H1 (cell line): ENCODE measurements at regions not wholly inside any gene's neighbourhood (a gene's known extent, or its start where the extent isn't known, plus 50 kb on each side); places are given as distances from the start of the nearest gene placed in this dataset.

Source experiments
- ASH2L ChIP-seq: fragments of 200-600, 300-600 bp; sonication (generic); IDR thresholded peaks from one replicate; pipeline ENCODE4 v1.7.1; 2017; ENCODE audit warnings: low read length
- EZH2 ChIP-seq: fragments of 200-600 bp; sonication (generic); IDR thresholded peaks from 2 replicates; pipeline ENCODE4 v1.7.1; 2012; ENCODE audit warnings: low read depth, mild to moderate bottlenecking, moderate library complexity, low read length, inconsistent platforms; ENCODE audit not compliant: severe bottlenecking

DNA sequence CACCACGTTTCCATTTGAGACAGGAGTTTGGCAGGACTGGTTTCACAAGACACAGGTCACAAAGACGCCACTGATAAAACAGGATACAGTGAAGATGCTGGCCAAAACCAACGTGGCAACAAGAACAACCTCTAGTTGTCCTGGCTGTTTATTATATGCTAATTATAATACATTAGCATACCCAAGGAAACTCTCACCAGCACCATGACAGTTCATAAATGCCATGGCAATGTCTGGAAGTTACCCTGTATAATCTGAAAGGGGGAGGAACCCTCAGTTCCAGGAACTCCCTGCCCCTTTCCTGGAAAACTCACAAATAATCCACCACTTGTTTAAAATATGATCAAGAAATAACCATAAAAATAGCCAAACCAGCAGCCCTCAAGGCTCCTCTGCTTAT is 148.3 kb downstream of the RBM43 start (continued):
- TF ChIP-seq ASH2L (no peak), EZH2 (no peak)
- TF ChIP-seq, all 59 proteins: peak for 0
